HL-60/S4 (cell line): ENCODE measurements at regions not wholly inside any gene's neighbourhood (a gene's known extent, or its start where the extent isn't known, plus 50 kb on each side); places are given as distances from the start of the nearest gene placed in this dataset.

ENCODE experiments used
- in situ Hi-C: fragments of 300-500 bp; cut with MboI; formaldehyde crosslinking; loops from 2 replicates; pipeline ENCODE4 v1.14.3; 2022; ENCODE audit warnings: low sequenced_read_pairs

- in situ Hi-C loops = no loop called here
These were observed 68.3 kb upstream of the NR5A2 start for GRCh38 chr1:199959033-199959774.

- in situ Hi-C loops = no loop called here
These were observed 67.8 kb upstream of the NR5A2 start for GRCh38 chr1:199959775-199960110.

GRCh38 chr1:199970125-199970524, 57.4 kb upstream of the NR5A2 start:
- in situ Hi-C loops = no loop called here

GRCh38 chr1:199976496-199977144, 50.9 kb upstream of the NR5A2 start:
- in situ Hi-C loops = no loop called here
